ENCODE measurements at regions not wholly inside any gene's neighbourhood (a gene's known extent, or its start where the extent isn't known, plus 50 kb on each side); places are given as distances from the start of the nearest gene placed in this dataset.

- DNase-seq = no peak
- H2BK5ac ChIP-seq (ENCODE audit: insufficient read length, low read length) = no peak overlapping the region
- TF ChIP-seq CTCF (conservative IDR thresholded peaks at IDR 0.05) = no peak
- H2BK20ac ChIP-seq (ENCODE audit: low read depth, low read length, poor library complexity, severe bottlenecking) = no peak overlapping the region
- H3K27ac Mint-ChIP-seq = no peak overlapping the region
- no peak overlapping the region for H3K4me3 Mint-ChIP-seq
- no peak overlapping the region for H3T11ph ChIP-seq (ENCODE audit: low read length)
- H3K9me3 ChIP-seq (ENCODE audit: control insufficient read depth, low read depth, low read length) = no peaks in the 10 kb centered on the region
- no peak overlapping the region for H3K27ac ChIP-seq (ENCODE audit: insufficient read length, low read depth, low read length)
- no peak overlapping the region for H3K4ac ChIP-seq (ENCODE audit: low read depth, low read length)
- H3K18ac ChIP-seq (ENCODE audit: insufficient read length, low read depth, low read length) = no peak overlapping the region
- H2AFZ ChIP-seq (ENCODE audit: low read length) = no peak overlapping the region
- no peaks in the 10 kb centered on the region for H3K4me1 ChIP-seq (ENCODE audit: insufficient read depth, low read length)
- H3K27me3 ChIP-seq (ENCODE audit: insufficient read depth, low read length) = no peaks in the 10 kb centered on the region
- H3K14ac ChIP-seq (ENCODE audit: insufficient read depth, low read length) = no peak overlapping the region
- H3K23me2 ChIP-seq (ENCODE audit: insufficient read length, low read depth, low read length, poor library complexity, severe bottlenecking) = no peaks in the 10 kb centered on the region
- H3K36me3 Mint-ChIP-seq (ENCODE audit: insufficient read depth in 1 of 3, low read depth in 3 of 3) = no peaks in the 10 kb centered on the region
- H3K9me3 Mint-ChIP-seq = no peaks in the 10 kb centered on the region
- H3K4me1 Mint-ChIP-seq = peaks cover 4 to 6% of the 10 kb centered on the region in 2 experiments; a peak in 1 of 4 replicates
- no peaks in the 10 kb centered on the region for H3K79me1 ChIP-seq (ENCODE audit: insufficient read depth, low read depth, low read length, poor library complexity, severe bottlenecking)
- no peak overlapping the region for H2BK120ac ChIP-seq (ENCODE audit: low read depth, low read length, poor library complexity, severe bottlenecking)
- no peaks in the 10 kb centered on the region for H3K79me2 ChIP-seq (ENCODE audit: insufficient read depth, low read length)
- no peak overlapping the region for H3K4me2 ChIP-seq (ENCODE audit: insufficient read depth, insufficient read length, low read length)
- no peak overlapping the region for H2BK12ac ChIP-seq (ENCODE audit: insufficient read length, low read depth, low read length)
- H2BK15ac ChIP-seq (ENCODE audit: low read depth, low read length) = no peak overlapping the region
- no peak overlapping the region for H3K23ac ChIP-seq (ENCODE audit: insufficient read length, low read depth, low read length)
- no peak overlapping the region for H2AK5ac ChIP-seq (ENCODE audit: insufficient read length, low read length)
- no peaks in the 10 kb centered on the region for H4K20me1 ChIP-seq (ENCODE audit: control insufficient read depth, insufficient read depth, insufficient read length)
- no peaks in the 10 kb centered on the region for H3K27me3 Mint-ChIP-seq (ENCODE audit: low read depth)
- H4K8ac ChIP-seq (replicated peaks; ENCODE audit: insufficient read length, low read depth, low read length) = no peak overlapping the region
- H4K91ac ChIP-seq (ENCODE audit: insufficient read length, low read depth, low read length) = no peak overlapping the region
- WGBS (ENCODE audit: extremely low coverage, insufficient read length, low lambda C conversion rate) = no CpG with 5 or more reads among the region's 1 CpG
- H3K56ac ChIP-seq (ENCODE audit: insufficient read length, low read depth, low read length) = no peak overlapping the region
- H4K5ac ChIP-seq (ENCODE audit: insufficient read length, low read depth, low read length) = no peak overlapping the region
- no peak overlapping the region for H3K9ac ChIP-seq (ENCODE audit: extremely low read depth, insufficient read length, low read length)
Measured at GRCh38 chr1:172822886-172823285, 164.0 kb downstream of the FASLG start.

Measured in H9 (cell line).